ENCODE measurements at regions not wholly inside any gene's neighbourhood (a gene's known extent, or its start where the extent isn't known, plus 50 kb on each side); places are given as distances from the start of the nearest gene placed in this dataset.
"Not testable (repeated sequence)": the region's sequence is repeated elsewhere in the genome, so short reads cannot be mapped to it uniquely, and the experiment has no call there.

GRCh38 chr18:14924226-14924625 is 176.3 kb downstream of the ANKRD30B start:
- DNase-seq: no peak

GRCh38 chr18:14925281-14925709 is 177.3 kb downstream of the ANKRD30B start:
- no peak for DNase-seq
- TF ChIP-seq POLR2A (IDR thresholded peaks at IDR 0.05; ENCODE audit: low read length) (no peak), GATA1 (IDR thresholded peaks at IDR 0.05; ENCODE audit: low read depth, low read length) (no peak)

More at GRCh38 chr18:14924226-14924625, 176.3 kb downstream of the ANKRD30B start:
- TF ChIP-seq GATA1 (IDR thresholded peaks at IDR 0.05; ENCODE audit: low read depth, low read length) (no peak), POLR2A (IDR thresholded peaks at IDR 0.05; ENCODE audit: low read length) (no peak)

- DNase-seq: no peak
- no peak for TF ChIP-seq GATA1 (IDR thresholded peaks at IDR 0.05; ENCODE audit: low read depth, low read length)
- TF ChIP-seq POLR2A (IDR thresholded peaks at IDR 0.05; ENCODE audit: low read length): no peak
Measured at GRCh38 chr18:14927701-14928100, 179.7 kb downstream of the ANKRD30B start.

GRCh38 chr18:14928396-14928795 is 180.4 kb downstream of the ANKRD30B start:
- no peak for DNase-seq
- no peak for TF ChIP-seq GATA1 (IDR thresholded peaks at IDR 0.05; ENCODE audit: low read depth, low read length)
- TF ChIP-seq POLR2A (IDR thresholded peaks at IDR 0.05; ENCODE audit: low read length): no peak

GRCh38 chr18:14930076-14930475 is 182.1 kb downstream of the ANKRD30B start:
- DNase-seq: no peak
- no peak for TF ChIP-seq POLR2A (IDR thresholded peaks at IDR 0.05; ENCODE audit: low read length)
- TF ChIP-seq GATA1 (IDR thresholded peaks at IDR 0.05; ENCODE audit: low read depth, low read length): no peak

GRCh38 chr18:14930576-14930975 is 182.6 kb downstream of the ANKRD30B start:
- TF ChIP-seq POLR2A (IDR thresholded peaks at IDR 0.05; ENCODE audit: low read length) (no peak), GATA1 (IDR thresholded peaks at IDR 0.05; ENCODE audit: low read depth, low read length) (no peak)
- DNase-seq: no peak

GRCh38 chr18:14933049-14933851 is 185.3 kb downstream of the ANKRD30B start:
- DNase-seq: no peak
- TF ChIP-seq GATA1 (IDR thresholded peaks at IDR 0.05; ENCODE audit: low read depth, low read length): no peak
- no peak for TF ChIP-seq POLR2A (IDR thresholded peaks at IDR 0.05; ENCODE audit: low read length)

- no peak for TF ChIP-seq GATA1 (IDR thresholded peaks at IDR 0.05; ENCODE audit: low read depth, low read length)
- TF ChIP-seq POLR2A (IDR thresholded peaks at IDR 0.05; ENCODE audit: low read length): no peak
Measured at GRCh38 chr18:14933964-14934363, 186.0 kb downstream of the ANKRD30B start.

GRCh38 chr18:14935210-14935609 is 187.2 kb downstream of the ANKRD30B start:
- TF ChIP-seq GATA1 (IDR thresholded peaks at IDR 0.05; ENCODE audit: low read depth, low read length) (no peak), POLR2A (IDR thresholded peaks at IDR 0.05; ENCODE audit: low read length) (no peak)

More at GRCh38 chr18:14933964-14934363, 186.0 kb downstream of the ANKRD30B start:
- DNase-seq: no peak

GRCh38 chr18:14936313-14936712 is 188.3 kb downstream of the ANKRD30B start:
- TF ChIP-seq GATA1 (IDR thresholded peaks at IDR 0.05; ENCODE audit: low read depth, low read length) (no peak), POLR2A (IDR thresholded peaks at IDR 0.05; ENCODE audit: low read length) (no peak)
- DNase-seq: no peak

More at GRCh38 chr18:14935210-14935609, 187.2 kb downstream of the ANKRD30B start:
- DNase-seq: no peak

GRCh38 chr18:14937271-14937670 is 189.3 kb downstream of the ANKRD30B start:
- no peak for DNase-seq
- TF ChIP-seq POLR2A (IDR thresholded peaks at IDR 0.05; ENCODE audit: low read length) (no peak), GATA1 (IDR thresholded peaks at IDR 0.05; ENCODE audit: low read depth, low read length) (no peak)

- no peak for TF ChIP-seq POLR2A (IDR thresholded peaks at IDR 0.05; ENCODE audit: low read length)
- no peak for TF ChIP-seq GATA1 (IDR thresholded peaks at IDR 0.05; ENCODE audit: low read depth, low read length)
- no peak for DNase-seq
Measured at GRCh38 chr18:14939141-14939540, 191.2 kb downstream of the ANKRD30B start.

- not testable (repeated sequence) for DNase-seq
Measured at GRCh38 chr18:14940106-14940505, 192.1 kb downstream of the ANKRD30B start.

GRCh38 chr18:14940735-14941134 is 192.8 kb downstream of the ANKRD30B start:
- no peak for DNase-seq
- TF ChIP-seq GATA1 (IDR thresholded peaks at IDR 0.05; ENCODE audit: low read depth, low read length) (no peak), POLR2A (IDR thresholded peaks at IDR 0.05; ENCODE audit: low read length) (no peak)

GRCh38 chr18:14941256-14941655 is 193.3 kb downstream of the ANKRD30B start:
- TF ChIP-seq POLR2A (IDR thresholded peaks at IDR 0.05; ENCODE audit: low read length) (no peak), GATA1 (IDR thresholded peaks at IDR 0.05; ENCODE audit: low read depth, low read length) (no peak)
- no peak for DNase-seq
